Colon (tissue), 2 donors: ENCODE measurements at regions not wholly inside any gene's neighbourhood (a gene's known extent, or its start where the extent isn't known, plus 50 kb on each side); places are given as distances from the start of the nearest gene placed in this dataset.

ENCODE experiments used
- FAIRE-seq: peaks from 2 replicates; lab custom pipeline; 2012; peaks lifted over from hg19 to GRCh38; lab: Jason Lieb, UNC
- donor health status: control.
- donor health status: control.

- no peak for FAIRE-seq
Measured at GRCh38 chr5:98700730-98701129, 72.7 kb upstream of the RGMB start.

GRCh38 chr5:98705841-98706240 lies 67.6 kb upstream of the RGMB start:
- no peak for FAIRE-seq

DNA sequence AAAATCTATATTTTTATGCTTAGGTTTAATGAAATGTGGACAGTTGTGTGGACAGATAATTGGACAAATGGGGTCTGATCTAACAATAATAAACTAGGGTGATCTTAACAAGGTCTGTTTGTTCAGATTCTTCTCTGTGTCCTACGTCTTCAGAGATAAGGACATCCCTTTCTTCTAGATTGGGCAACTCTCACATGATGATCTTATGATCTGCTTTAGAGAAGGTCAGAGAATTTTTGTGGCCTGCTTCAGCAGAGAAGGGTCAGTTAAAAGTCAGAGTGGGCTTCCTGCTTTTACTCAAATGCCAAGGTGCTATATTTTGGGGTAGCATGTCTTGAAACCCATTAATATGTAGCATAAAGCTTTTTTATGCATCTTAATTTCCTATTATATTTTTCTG lies 63.8 kb upstream of the RGMB start:
- FAIRE-seq, result no peak

DNA sequence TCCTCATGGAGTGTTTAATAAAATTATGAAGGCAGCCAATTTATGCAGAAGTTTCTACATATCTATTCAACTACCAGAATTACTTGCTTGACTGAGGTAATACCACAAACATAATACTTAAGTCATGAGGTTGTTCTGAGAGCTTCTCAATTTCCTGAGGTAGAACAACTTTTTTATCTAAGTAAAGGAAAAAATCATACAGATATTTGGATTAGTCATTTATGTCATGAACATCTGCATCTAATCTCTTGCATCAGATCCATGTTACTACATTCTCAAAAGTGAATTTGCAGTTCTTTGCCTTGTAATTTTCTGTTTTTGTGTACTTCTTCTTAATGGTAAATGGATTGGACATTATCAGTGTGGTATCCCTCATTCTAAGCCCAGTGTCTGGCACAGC lies 60.4 kb upstream of the RGMB start:
- FAIRE-seq, result no peak

- no peak for FAIRE-seq
Measured at GRCh38 chr5:98713856-98714255, 59.6 kb upstream of the RGMB start.

- FAIRE-seq, result no peak
Measured at GRCh38 chr5:98714710-98715288, 58.7 kb upstream of the RGMB start.

GRCh38 chr5:98721231-98721928 lies 52.1 kb upstream of the RGMB start:
- FAIRE-seq, result no peak

- FAIRE-seq, result no peak
Measured at GRCh38 chr5:98722188-98722587, 51.3 kb upstream of the RGMB start.

DNA sequence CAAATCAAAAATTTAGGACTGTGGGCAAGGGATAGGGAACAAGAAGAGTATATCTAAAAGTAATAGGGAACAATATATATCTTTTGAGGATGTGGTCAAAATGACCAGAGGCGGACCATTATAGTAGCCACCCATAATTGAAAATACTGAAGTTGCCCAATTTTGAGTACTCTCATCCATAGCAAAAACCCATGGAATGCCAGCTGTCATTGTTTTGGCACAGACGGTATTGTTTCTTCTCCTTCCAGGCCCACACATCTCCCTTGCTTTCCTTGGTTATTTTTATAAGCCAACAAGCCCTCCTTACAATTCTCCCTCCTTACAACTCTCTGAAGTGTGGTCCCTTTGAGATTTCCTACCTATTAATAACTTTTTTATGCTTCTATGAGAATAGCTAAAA lies 50.4 kb upstream of the RGMB start:
- FAIRE-seq, result no peak
